NCI-H524 (cell line): ENCODE measurements at regions not wholly inside any gene's neighbourhood (a gene's known extent, or its start where the extent isn't known, plus 50 kb on each side); places are given as distances from the start of the nearest gene placed in this dataset.
"Not testable (repeated sequence)": the region's sequence is repeated elsewhere in the genome, so short reads cannot be mapped to it uniquely, and the experiment has no call there.

ENCODE experiments used
- DNase-seq, 2 experiments: peaks; one replicate each; lab custom pipeline; 2025; lab: John Stamatoyannopoulos, UW

GRCh38 chr16:87100306-87101058 lies 216.7 kb downstream of the C16orf95 start:
- no peak for DNase-seq

- no peak for DNase-seq
Observed at GRCh38 chr16:87101903-87102302, 215.3 kb downstream of the C16orf95 start.

GRCh38 chr16:87107201-87107600 lies 210.0 kb downstream of the C16orf95 start:
- DNase-seq, result no peak

GRCh38 chr16:87108278-87108677 lies 208.9 kb downstream of the C16orf95 start:
- DNase-seq, result no peak

- DNase-seq, result no peak
Observed at GRCh38 chr16:87108941-87109340, 208.3 kb downstream of the C16orf95 start.

GRCh38 chr16:87114832-87115231 lies 202.4 kb downstream of the C16orf95 start:
- no peak for DNase-seq

- DNase-seq, result no peak
Observed at GRCh38 chr16:87115646-87116045, 201.5 kb downstream of the C16orf95 start.

- no peak for DNase-seq
Observed at GRCh38 chr16:87117936-87118335, 199.3 kb downstream of the C16orf95 start.

- DNase-seq, result no peak
Observed at GRCh38 chr16:87119168-87119567, 198.0 kb downstream of the C16orf95 start.

GRCh38 chr16:87119748-87120147 lies 197.4 kb downstream of the C16orf95 start:
- no peak for DNase-seq

- DNase-seq, result no peak
Observed at GRCh38 chr16:87121816-87122215, 195.4 kb downstream of the C16orf95 start.

- no peak for DNase-seq
Observed at GRCh38 chr16:87123356-87124001, 193.7 kb downstream of the C16orf95 start.

- DNase-seq, result not testable (repeated sequence)
Observed at GRCh38 chr16:87124405-87124804, 192.8 kb downstream of the C16orf95 start.

GRCh38 chr16:87125206-87126155 lies 191.7 kb downstream of the C16orf95 start:
- peak; percentile 56 to 85 for DNase-seq

- DNase-seq, result no peak
Observed at GRCh38 chr16:87126403-87127025, 190.7 kb downstream of the C16orf95 start.

GRCh38 chr16:87127061-87127765 lies 190.0 kb downstream of the C16orf95 start:
- no peak for DNase-seq

GRCh38 chr16:87127766-87128147 lies 189.4 kb downstream of the C16orf95 start:
- no peak for DNase-seq

GRCh38 chr16:87129771-87130170 lies 187.4 kb downstream of the C16orf95 start:
- no peak for DNase-seq

GRCh38 chr16:87131061-87131995 lies 185.9 kb downstream of the C16orf95 start:
- DNase-seq, result no peak

- DNase-seq, result no peak
Observed at GRCh38 chr16:87131996-87132345, 185.2 kb downstream of the C16orf95 start.
